Activated CD8-positive, alpha-beta memory T cell treated with anti-CD3 and anti-CD28 coated beads for 48 hours (primary cell): ENCODE measurements at regions not wholly inside any gene's neighbourhood (a gene's known extent, or its start where the extent isn't known, plus 50 kb on each side); places are given as distances from the start of the nearest gene placed in this dataset.
"Not testable (repeated sequence)": the region's sequence is repeated elsewhere in the genome, so short reads cannot be mapped to it uniquely, and the experiment has no call there.

ENCODE experiments used
- DNase-seq, 3 experiments: peaks; one replicate each; pipeline ENCODE4 v3.0.0-alpha.2; 2020; ENCODE audit warnings: low read depth in 2 of 3, low spot score in 2 of 3

GRCh38 chr12:58068706-58069105 lies 127.3 kb downstream of the ATP23 start:
- no peak for DNase-seq

- DNase-seq: no peak
Measured at GRCh38 chr12:58069268-58069963, 128.0 kb downstream of the ATP23 start.

GRCh38 chr12:58071994-58072393 lies 130.6 kb downstream of the ATP23 start:
- no peak for DNase-seq

- no peak for DNase-seq
Measured at GRCh38 chr12:58074259-58074658, 132.9 kb downstream of the ATP23 start.

GRCh38 chr12:58079806-58080205 lies 138.4 kb downstream of the ATP23 start:
- no peak for DNase-seq

GRCh38 chr12:58081488-58081887 lies 140.1 kb downstream of the ATP23 start:
- no peak for DNase-seq

GRCh38 chr12:58082996-58083395 lies 141.6 kb downstream of the ATP23 start:
- DNase-seq: no peak

- DNase-seq: no peak
Measured at GRCh38 chr12:58086006-58086405, 144.6 kb downstream of the ATP23 start.

- no peak for DNase-seq
Measured at GRCh38 chr12:58086930-58087329, 145.6 kb downstream of the ATP23 start.

- DNase-seq: no peak
Measured at GRCh38 chr12:58087423-58088127, 146.2 kb downstream of the ATP23 start.

GRCh38 chr12:58089588-58089987 lies 148.2 kb downstream of the ATP23 start:
- DNase-seq: no peak

- no peak for DNase-seq
Measured at GRCh38 chr12:58090685-58091084, 149.3 kb downstream of the ATP23 start.

- DNase-seq: no peak
Measured at GRCh38 chr12:58095002-58095401, 153.6 kb downstream of the ATP23 start.

GRCh38 chr12:58097741-58098140 lies 156.4 kb downstream of the ATP23 start:
- DNase-seq: no peak

- DNase-seq: no peak
Measured at GRCh38 chr12:58099476-58099875, 158.1 kb downstream of the ATP23 start.

- DNase-seq: no peak
Measured at GRCh38 chr12:58104351-58104755, 163.0 kb downstream of the ATP23 start.

GRCh38 chr12:58105225-58106119 lies 164.1 kb downstream of the ATP23 start:
- no peak for DNase-seq

GRCh38 chr12:58106195-58106594 lies 164.8 kb downstream of the ATP23 start:
- no peak for DNase-seq

- DNase-seq: no peak
Measured at GRCh38 chr12:58117201-58117600, 175.8 kb downstream of the ATP23 start.

GRCh38 chr12:58117667-58118066 lies 176.3 kb downstream of the ATP23 start:
- DNase-seq: no peak

GRCh38 chr12:58125761-58126160 lies 184.4 kb downstream of the ATP23 start:
- not testable (repeated sequence) for DNase-seq
